Trophoblast cell (in vitro differentiated cells and primary cell): ENCODE measurements at regions not wholly inside any gene's neighbourhood (a gene's known extent, or its start where the extent isn't known, plus 50 kb on each side); places are given as distances from the start of the nearest gene placed in this dataset.

ENCODE experiments used
- DNase-seq, 2 donors: peaks; one replicate each; pipeline ENCODE4 v3.0.0-alpha.2; 2016
- H2AFZ ChIP-seq: 2 replicates; pipeline ENCODE4 v1.6.1; 2013; ENCODE audit warnings: low read length, moderate library complexity, mild to moderate bottlenecking; ENCODE audit not compliant: insufficient read depth, poor library complexity
- H2AK5ac ChIP-seq: 2 replicates; pipeline ENCODE4 v1.6.1; 2013; ENCODE audit warnings: mild to moderate bottlenecking, low read length
- H2BK120ac ChIP-seq: 2 replicates; pipeline ENCODE4 v1.6.1; 2013; ENCODE audit warnings: low read length, mild to moderate bottlenecking, moderate library complexity; ENCODE audit not compliant: insufficient read depth, poor library complexity
- H2BK12ac ChIP-seq: 2 replicates; pipeline ENCODE4 v1.6.1; 2013; ENCODE audit warnings: mild to moderate bottlenecking, low read length, moderate library complexity
- H2BK5ac ChIP-seq: 2 replicates; pipeline ENCODE4 v1.6.1; 2013; ENCODE audit warnings: low read length, low read depth, moderate library complexity, mild to moderate bottlenecking; ENCODE audit not compliant: poor library complexity
- H3K14ac ChIP-seq: 2 replicates; pipeline ENCODE4 v1.6.1; 2013; ENCODE audit warnings: mild to moderate bottlenecking, low read length
- H3K18ac ChIP-seq: 2 replicates; pipeline ENCODE4 v1.6.1; 2013; ENCODE audit warnings: mild to moderate bottlenecking, low read length
- H3K23ac ChIP-seq: 2 replicates; pipeline ENCODE4 v1.6.1; 2013; ENCODE audit warnings: low read length
- H3K27ac ChIP-seq: 2 replicates; pipeline ENCODE4 v1.5.1; 2013; ENCODE audit warnings: low read depth, mild to moderate bottlenecking, inconsistent platforms, low read length, moderate library complexity
- H3K27me3 ChIP-seq: 2 replicates; pipeline ENCODE4 v1.6.1; 2013; ENCODE audit warnings: inconsistent platforms, mild to moderate bottlenecking, low read length, moderate library complexity; ENCODE audit not compliant: insufficient read depth
- H3K36me3 ChIP-seq, 2 experiments: 1 replicate in 1 of 2; 2 replicates in 1 of 2; pipeline ENCODE4 v1.6.1; 2013; ENCODE audit warnings: low read length in 2 of 2, mild to moderate bottlenecking in 2 of 2, moderate library complexity in 1 of 2; ENCODE audit not compliant: insufficient read depth in 2 of 2, control insufficient read depth in 1 of 2
- H3K4ac ChIP-seq: 2 replicates; pipeline ENCODE4 v1.6.1; 2013; ENCODE audit warnings: low read depth, mild to moderate bottlenecking, low read length, moderate library complexity
- H3K4me1 ChIP-seq, 2 experiments: 1 replicate in 1 of 2; 2 replicates in 1 of 2; pipeline ENCODE4 v1.6.1; 2013; ENCODE audit warnings: low read length in 2 of 2, mild to moderate bottlenecking in 2 of 2, moderate library complexity in 1 of 2; ENCODE audit not compliant: insufficient read depth in 2 of 2, control insufficient read depth in 1 of 2
- H3K4me2 ChIP-seq: 2 replicates; pipeline ENCODE4 v1.6.1; 2013; ENCODE audit warnings: inconsistent platforms, mild to moderate bottlenecking, low read length, moderate library complexity
- H3K4me3 ChIP-seq: 2 replicates; pipeline ENCODE4 v1.5.1; 2013; ENCODE audit warnings: mild to moderate bottlenecking, low read depth, low read length, inconsistent platforms
- H3K79me1 ChIP-seq: one replicate; pipeline ENCODE4 v1.6.1; 2013; ENCODE audit warnings: low read length
- H3K79me2 ChIP-seq: 2 replicates; pipeline ENCODE4 v1.6.1; 2013; ENCODE audit warnings: low read length, mild to moderate bottlenecking; ENCODE audit not compliant: control insufficient read depth, insufficient read depth, poor library complexity
- H3K9ac ChIP-seq: 2 replicates; pipeline ENCODE4 v1.6.1; 2013; ENCODE audit warnings: mild to moderate bottlenecking, low read length
- H3K9me3 ChIP-seq: 2 replicates; pipeline ENCODE4 v1.6.1; 2013; ENCODE audit warnings: low read depth, mild to moderate bottlenecking, control low read depth, inconsistent platforms, low read length; ENCODE audit not compliant: insufficient read depth
- H4K12ac ChIP-seq: 2 replicates; pipeline ENCODE4 v1.6.1; 2013; ENCODE audit warnings: low read depth, mild to moderate bottlenecking, low read length, moderate library complexity
- H4K8ac ChIP-seq: 2 replicates; pipeline ENCODE4 v1.6.1; 2013; ENCODE audit warnings: low read depth, mild to moderate bottlenecking, low read length, moderate library complexity
- H4K91ac ChIP-seq: one replicate; pipeline ENCODE4 v1.6.1; 2013; ENCODE audit warnings: low read depth, mild to moderate bottlenecking, low read length, moderate library complexity
- WGBS: extraction: QIAGEN DNeasy Blood & Tissue Kit; methylation state at CpG from one replicate; pipeline ENCODE4 v1.1.7; 2013; ENCODE audit warnings: missing lambda C conversion rate; ENCODE audit not compliant: insufficient read length, insufficient coverage; ENCODE audit errors: extremely low coverage; 5-methylcytosine and 5-hydroxymethylcytosine counted together

DNA sequence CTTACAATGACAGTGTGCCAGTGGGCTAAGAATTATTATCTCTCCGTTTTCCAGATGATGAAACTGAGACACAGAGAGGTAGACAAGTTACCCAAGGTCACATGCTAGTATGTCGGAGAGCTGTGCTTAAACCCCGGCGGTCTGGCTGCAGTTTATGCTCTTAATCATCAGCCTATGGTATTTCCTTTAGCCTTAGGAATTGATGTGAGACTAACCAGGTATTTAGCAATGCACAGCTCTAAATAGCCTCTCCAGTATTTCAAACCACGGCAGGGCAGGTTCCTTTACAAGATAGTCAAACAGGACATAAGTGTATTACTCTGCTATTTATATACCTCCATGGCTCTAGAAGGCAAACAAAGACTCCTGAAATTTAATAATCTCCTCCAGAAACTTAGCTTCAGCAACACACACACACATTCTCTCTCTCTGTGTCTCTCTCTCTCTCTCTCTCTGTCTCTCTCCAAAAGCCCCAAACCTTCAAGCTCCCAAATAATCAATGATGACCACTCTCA lies 142.0 kb upstream of the ZNF217 start:
- Histone ChIP-seq H3K23ac (no peak overlapping the region), H3K9ac (no peak overlapping the region), H3K18ac (no peak overlapping the region), H2BK5ac (peak overlapping the region; percentile 98), H3K4ac (no peak overlapping the region), H3K36me3 (no peaks in the 10 kb centered on the region), H2AK5ac (no peak overlapping the region), H3K9me3 (no peaks in the 10 kb centered on the region), H2AFZ (no peak overlapping the region), H3K4me2 (peak overlapping the region; percentile 38), H4K91ac (peak overlapping the region; percentile 71), H3K27ac (peak overlapping the region; percentile 99), H2BK12ac (no peak overlapping the region), H3K4me3 (no peak overlapping the region), H4K12ac (no peak overlapping the region), H2BK120ac (peak overlapping the region; percentile 97), H3K27me3 (no peaks in the 10 kb centered on the region), H3K4me1 (peaks cover 19 to 31% of the 10 kb centered on the region in 2 experiments), H3K14ac (peak overlapping the region; percentile 75), H4K8ac (no peak overlapping the region), H3K79me2 (peaks cover 5% of the 10 kb centered on the region), H3K79me1 (peaks cover 49% of the 10 kb centered on the region)
- no CpG with 5 or more reads among the region's 5 CpGs for WGBS
- DNase-seq, result peak; percentile 93 to 96

DNA sequence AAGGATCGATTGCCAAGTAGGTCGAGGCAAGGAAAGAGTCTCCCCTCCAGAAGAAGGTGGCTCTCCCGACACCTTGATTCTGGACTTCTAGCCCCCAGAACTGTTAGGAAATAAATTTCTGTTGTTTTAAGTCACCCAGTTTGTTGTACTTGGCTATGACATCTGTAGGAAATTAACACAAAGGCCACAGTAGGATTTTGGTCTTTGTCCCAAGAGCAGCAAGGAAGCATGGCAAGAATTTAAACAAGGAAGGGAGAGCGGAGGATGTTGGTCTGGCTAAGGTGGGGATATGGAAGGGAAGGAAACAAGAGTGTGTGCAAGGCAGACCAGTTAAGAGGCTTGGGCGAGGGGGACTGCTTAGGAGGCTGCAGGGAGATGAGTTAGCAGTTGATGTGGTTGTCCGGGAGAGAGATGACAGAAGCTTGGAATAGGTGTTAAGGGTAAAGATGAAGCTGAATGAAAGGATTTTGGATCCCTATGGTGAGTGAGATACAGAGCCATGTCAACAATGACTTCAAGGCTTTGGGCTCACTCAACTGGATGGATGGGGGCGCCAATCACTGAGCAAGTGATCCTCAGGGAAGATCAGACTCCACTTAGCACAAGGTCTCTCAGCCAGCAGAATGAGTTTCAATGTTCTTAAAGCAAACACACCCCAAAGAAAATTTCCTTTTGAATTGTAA lies 140.5 kb upstream of the ZNF217 start:
- WGBS, result no CpG with 5 or more reads among the region's 7 CpGs
- peak overlapping the region; percentile 61 for H2BK5ac ChIP-seq
- H4K91ac ChIP-seq, result peak overlapping the region; percentile 64

GRCh38 chr20:53731595-53731994 lies 138.0 kb upstream of the ZNF217 start:
- Histone ChIP-seq H2AFZ (no peak overlapping the region), H3K14ac (no peak overlapping the region), H3K9me3 (no peaks in the 10 kb centered on the region), H3K18ac (no peak overlapping the region), H2BK5ac (no peak overlapping the region), H3K9ac (no peak overlapping the region), H3K4me1 (peaks cover 7 to 9% of the 10 kb centered on the region in 2 experiments), H3K4me3 (no peak overlapping the region), H3K79me1 (peaks cover 30% of the 10 kb centered on the region), H2BK120ac (no peak overlapping the region), H3K27ac (no peak overlapping the region), H3K4ac (no peak overlapping the region), H3K27me3 (no peaks in the 10 kb centered on the region), H4K91ac (peak overlapping the region; percentile 8), H3K4me2 (no peak overlapping the region), H2BK12ac (peak overlapping the region; percentile 50), H3K23ac (no peak overlapping the region), H3K36me3 (no peaks in the 10 kb centered on the region), H3K79me2 (peaks cover 2% of the 10 kb centered on the region), H4K8ac (no peak overlapping the region), H2AK5ac (no peak overlapping the region), H4K12ac (no peak overlapping the region)
- WGBS, result no CpG with 5 or more reads among the region's 2 CpGs
- no peak for DNase-seq

More for the DNA sequence above, 140.5 kb upstream of the ZNF217 start:
- peak overlapping the region; percentile 60 for H2AK5ac ChIP-seq
- DNase-seq, result no peak
- H3K23ac ChIP-seq, result peak overlapping the region; percentile 17
- peak overlapping the region; percentile 5 for H3K14ac ChIP-seq
- peak overlapping the region; percentile 2 for H2AFZ ChIP-seq
- H3K36me3 ChIP-seq, result no peaks in the 10 kb centered on the region
- H3K4me3 ChIP-seq, result no peak overlapping the region
- no peak overlapping the region for H4K12ac ChIP-seq
- peak overlapping the region; percentile 71 for H2BK120ac ChIP-seq
- H3K9me3 ChIP-seq, result no peaks in the 10 kb centered on the region
- H2BK12ac ChIP-seq, result peak overlapping the region; percentile 42
- no peak overlapping the region for H3K4me2 ChIP-seq
- peak overlapping the region; percentile 19 for H3K4ac ChIP-seq
- no peaks in the 10 kb centered on the region for H3K27me3 ChIP-seq
- H3K79me1 ChIP-seq, result peaks cover 42% of the 10 kb centered on the region
- peak overlapping the region; percentile 20 for H3K27ac ChIP-seq
- H4K8ac ChIP-seq, result peak overlapping the region; percentile 57
- no peak overlapping the region for H3K9ac ChIP-seq
- H3K79me2 ChIP-seq, result peaks cover 5% of the 10 kb centered on the region
- peak overlapping the region; percentile 19 for H3K18ac ChIP-seq
- H3K4me1 ChIP-seq, result peaks cover 15 to 21% of the 10 kb centered on the region in 2 experiments

- H2BK120ac ChIP-seq, result no peak overlapping the region
- H2AK5ac ChIP-seq, result no peak overlapping the region
- H3K4me3 ChIP-seq, result no peak overlapping the region
- H3K9ac ChIP-seq, result no peak overlapping the region
- no peaks in the 10 kb centered on the region for H3K9me3 ChIP-seq
- no peak overlapping the region for H3K4ac ChIP-seq
- H2AFZ ChIP-seq, result no peak overlapping the region
- no peak overlapping the region for H4K12ac ChIP-seq
- H3K79me2 ChIP-seq, result no peaks in the 10 kb centered on the region
- no peak for DNase-seq
- H3K23ac ChIP-seq, result no peak overlapping the region
- H3K4me1 ChIP-seq, result peaks cover 7 to 9% of the 10 kb centered on the region in 2 experiments
- no peaks in the 10 kb centered on the region for H3K27me3 ChIP-seq
- no CpG with 5 or more reads among the region's 1 CpG for WGBS
- no peaks in the 10 kb centered on the region for H3K36me3 ChIP-seq
- peaks cover 16% of the 10 kb centered on the region for H3K79me1 ChIP-seq
- no peak overlapping the region for H2BK5ac ChIP-seq
- H3K18ac ChIP-seq, result no peak overlapping the region
- H3K27ac ChIP-seq, result peak overlapping the region; percentile 21
- no peak overlapping the region for H3K14ac ChIP-seq
- no peak overlapping the region for H2BK12ac ChIP-seq
- no peak overlapping the region for H3K4me2 ChIP-seq
- no peak overlapping the region for H4K8ac ChIP-seq
- H4K91ac ChIP-seq, result no peak overlapping the region
Observed at GRCh38 chr20:53728359-53728758, 134.7 kb upstream of the ZNF217 start.
